H9 (cell line): ENCODE measurements at regions not wholly inside any gene's neighbourhood (a gene's known extent, or its start where the extent isn't known, plus 50 kb on each side); places are given as distances from the start of the nearest gene placed in this dataset.

ENCODE experiments used
- DNase-seq: peaks from one replicate; pipeline ENCODE4 v3.0.0-alpha.2; 2017
- H2AFZ ChIP-seq: one replicate; pipeline ENCODE4 v1.6.1; 2013; ENCODE audit warnings: mild to moderate bottlenecking, low read length, control low read depth, moderate library complexity
- H2AK5ac ChIP-seq: 2 replicates; pipeline ENCODE4 v1.6.1; 2013; ENCODE audit warnings: low read length, control low read depth, mixed read lengths; ENCODE audit not compliant: insufficient read length
- H2BK120ac ChIP-seq: one replicate; pipeline ENCODE4 v1.6.1; 2013; ENCODE audit warnings: low read depth, mild to moderate bottlenecking, low read length, control low read depth, inconsistent platforms; ENCODE audit not compliant: poor library complexity, severe bottlenecking
- H2BK12ac ChIP-seq: 2 replicates; pipeline ENCODE4 v1.6.1; 2013; ENCODE audit warnings: low read length, control low read depth, mixed read lengths, low read depth; ENCODE audit not compliant: insufficient read length
- H2BK15ac ChIP-seq: 2 replicates; pipeline ENCODE4 v1.6.1; 2013; ENCODE audit warnings: low read depth, low read length, control low read depth
- H2BK20ac ChIP-seq: one replicate; pipeline ENCODE4 v1.6.1; 2013; ENCODE audit warnings: low read depth, mild to moderate bottlenecking, low read length, control low read depth, inconsistent platforms; ENCODE audit not compliant: poor library complexity, severe bottlenecking
- H2BK5ac ChIP-seq: 2 replicates; pipeline ENCODE4 v1.6.1; 2013; ENCODE audit warnings: low read length, control low read depth, mixed read lengths; ENCODE audit not compliant: insufficient read length
- H3K14ac ChIP-seq: 2 replicates; pipeline ENCODE4 v1.6.1; 2013; ENCODE audit warnings: low read length, control low read depth; ENCODE audit not compliant: insufficient read depth
- H3K18ac ChIP-seq: 2 replicates; pipeline ENCODE4 v1.6.1; 2013; ENCODE audit warnings: low read depth, mild to moderate bottlenecking, mixed read lengths, low read length, control low read depth; ENCODE audit not compliant: insufficient read length
- H3K23ac ChIP-seq: 2 replicates; pipeline ENCODE4 v1.6.1; 2013; ENCODE audit warnings: low read length, control low read depth, mixed read lengths, low read depth; ENCODE audit not compliant: insufficient read length
- H3K23me2 ChIP-seq: 2 replicates; pipeline ENCODE4 v1.6.1; 2013; ENCODE audit warnings: low read depth, mild to moderate bottlenecking, mixed read lengths, low read length, control low read depth; ENCODE audit not compliant: insufficient read length, poor library complexity, severe bottlenecking
- H3K27ac ChIP-seq: 2 replicates; pipeline ENCODE4 v1.5.1; 2013; ENCODE audit warnings: low read length, control low read depth, mixed read lengths, low read depth; ENCODE audit not compliant: insufficient read length
- H3K27me3 ChIP-seq: 2 replicates; pipeline ENCODE4 v1.6.1; 2013; ENCODE audit warnings: low read length, control low read depth, inconsistent platforms; ENCODE audit not compliant: insufficient read depth
- H3K4ac ChIP-seq: 2 replicates; pipeline ENCODE4 v1.6.1; 2013; ENCODE audit warnings: low read depth, mild to moderate bottlenecking, control low read depth, inconsistent platforms, low read length, moderate library complexity
- H3K4me1 ChIP-seq: 2 replicates; pipeline ENCODE4 v1.6.1; 2013; ENCODE audit warnings: low read length, control low read depth, inconsistent platforms; ENCODE audit not compliant: insufficient read depth
- H3K4me2 ChIP-seq: 2 replicates; pipeline ENCODE4 v1.6.1; 2013; ENCODE audit warnings: low read length, control low read depth, mixed read lengths; ENCODE audit not compliant: insufficient read length, insufficient read depth
- H3K56ac ChIP-seq: 2 replicates; pipeline ENCODE4 v1.6.1; 2013; ENCODE audit warnings: low read depth, mild to moderate bottlenecking, mixed read lengths, low read length, control low read depth; ENCODE audit not compliant: insufficient read length
- H3K79me1 ChIP-seq: 2 replicates; pipeline ENCODE4 v1.6.1; 2013; ENCODE audit warnings: low read depth, mild to moderate bottlenecking, moderate library complexity, low read length, control low read depth, inconsistent platforms; ENCODE audit not compliant: insufficient read depth, poor library complexity, severe bottlenecking
- H3K79me2 ChIP-seq: 2 replicates; pipeline ENCODE4 v1.6.1; 2013; ENCODE audit warnings: low read length, control low read depth, inconsistent platforms; ENCODE audit not compliant: insufficient read depth
- H3K9ac ChIP-seq: 2 replicates; pipeline ENCODE4 v1.6.1; 2013; ENCODE audit warnings: low read length, control low read depth, mixed read lengths; ENCODE audit not compliant: insufficient read length; ENCODE audit errors: extremely low read depth
- H3K9me3 ChIP-seq: one replicate; pipeline ENCODE4 v1.6.1; 2013; ENCODE audit warnings: low read depth, low read length, inconsistent platforms; ENCODE audit not compliant: control insufficient read depth
- H3T11ph ChIP-seq: one replicate; pipeline ENCODE4 v1.6.1; 2013; ENCODE audit warnings: mild to moderate bottlenecking, low read length, control low read depth, inconsistent platforms
- H4K20me1 ChIP-seq: one replicate; pipeline ENCODE4 v1.6.1; 2013; ENCODE audit not compliant: control insufficient read depth, insufficient read length, insufficient read depth
- H4K5ac ChIP-seq: 2 replicates; pipeline ENCODE4 v1.6.1; 2013; ENCODE audit warnings: low read depth, mild to moderate bottlenecking, mixed read lengths, low read length, control low read depth; ENCODE audit not compliant: insufficient read length
- H4K8ac ChIP-seq: replicated peaks from 2 replicates; pipeline ENCODE4 v1.6.1; 2013; ENCODE audit warnings: low read length, control low read depth, mixed read lengths, low read depth; ENCODE audit not compliant: insufficient read length
- H4K91ac ChIP-seq: 2 replicates; pipeline ENCODE4 v1.6.1; 2013; ENCODE audit warnings: low read depth, mild to moderate bottlenecking, moderate library complexity, mixed read lengths, low read length, control low read depth; ENCODE audit not compliant: insufficient read length
- H3K27ac Mint-ChIP-seq, 3 experiments: 2 replicates in 2 of 3; 3 replicates in 1 of 3; pipeline ENCODE4 v1.8.0; 2020 to 2021; ENCODE audit warnings: mixed read lengths in 3 of 3, mild to moderate bottlenecking in 1 of 3, moderate library complexity in 1 of 3
- H3K27me3 Mint-ChIP-seq: 2 replicates; pipeline ENCODE4 v1.8.0; 2021; ENCODE audit warnings: low read depth, mild to moderate bottlenecking, moderate library complexity, mixed read lengths
- H3K36me3 Mint-ChIP-seq, 3 experiments: 2 replicates in 2 of 3; 3 replicates in 1 of 3; pipeline ENCODE4 v1.8.0; 2020 to 2021; ENCODE audit warnings: low read depth in 3 of 3, mixed read lengths in 3 of 3; ENCODE audit not compliant: insufficient read depth in 1 of 3
- H3K4me1 Mint-ChIP-seq, 2 experiments: 2 replicates each; pipeline ENCODE4 v1.8.0; 2020; ENCODE audit warnings: mixed read lengths in 2 of 2
- H3K4me3 Mint-ChIP-seq, 2 experiments: 2 replicates in 1 of 2; 3 replicates in 1 of 2; pipeline ENCODE4 v1.8.0; 2020 to 2021; ENCODE audit warnings: mild to moderate bottlenecking in 2 of 2, mixed read lengths in 2 of 2, moderate library complexity in 1 of 2
- H3K9me3 Mint-ChIP-seq, 2 experiments: 2 replicates in 1 of 2; 3 replicates in 1 of 2; pipeline ENCODE4 v1.8.0; 2020; ENCODE audit warnings: mild to moderate bottlenecking in 2 of 2, mixed read lengths in 2 of 2, moderate library complexity in 1 of 2
- WGBS: extraction: QIAGEN DNeasy Blood & Tissue Kit; methylation state at CpG from one replicate; pipeline ENCODE4 v1.1.7; 2013; ENCODE audit warnings: missing lambda C conversion rate, low lambda C conversion rate, mixed read lengths; ENCODE audit not compliant: insufficient read length; ENCODE audit errors: extremely low coverage; 5-methylcytosine and 5-hydroxymethylcytosine counted together
- TF ChIP-seq, protein P1 (sequence below): fragments of 200-600 bp; sonication (generic); conservative IDR thresholded peaks from 3 replicates; pipeline ENCODE4 v1.8.0; 2021; ENCODE audit warnings: antibody characterized with exemption, mild to moderate bottlenecking

DNA sequence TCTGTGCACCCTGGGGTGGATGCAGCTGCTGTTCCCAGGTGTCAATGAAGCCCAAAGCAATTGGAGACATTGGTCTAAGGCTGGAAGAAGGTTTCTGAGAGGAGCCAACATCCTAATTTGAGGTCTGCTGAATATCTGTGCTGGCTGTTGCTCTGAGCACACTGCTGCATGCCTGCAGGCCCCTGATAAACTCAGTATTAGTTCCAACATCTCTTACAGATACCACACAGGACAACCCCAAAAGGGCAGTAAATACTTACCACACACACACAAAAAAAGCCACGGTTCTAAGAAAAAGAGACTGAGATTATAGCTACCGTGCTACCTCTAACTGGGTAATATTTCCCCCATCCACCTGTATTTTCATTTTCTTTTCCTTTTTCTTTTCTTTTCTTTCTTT, 164.3 kb upstream of the SOX4 start:
- H2AFZ ChIP-seq: no peak overlapping the region
- no CpG with 5 or more reads among the region's 2 CpGs for WGBS
- H3T11ph ChIP-seq: no peak overlapping the region
- H3K23ac ChIP-seq: no peak overlapping the region
- H3K4ac ChIP-seq: no peak overlapping the region
- no peak overlapping the region for H2BK20ac ChIP-seq
- H3K18ac ChIP-seq: no peak overlapping the region
- H3K23me2 ChIP-seq: no peaks in the 10 kb centered on the region
- no peak overlapping the region for H4K91ac ChIP-seq
- H2BK5ac ChIP-seq: no peak overlapping the region
- H3K27me3 ChIP-seq: no peaks in the 10 kb centered on the region
- no peaks in the 10 kb centered on the region for H3K79me2 ChIP-seq
- no peak overlapping the region for H4K5ac ChIP-seq
- Mint-ChIP-seq H3K27me3 (no peaks in the 10 kb centered on the region), H3K9me3 (peaks cover 17 to 20% of the 10 kb centered on the region in 2 experiments), H3K4me3 (no peak overlapping the region), H3K36me3 (peaks cover 0 to 22% (median 7%) of the 10 kb centered on the region in 3 experiments; a peak in 5 of 7 replicates), H3K4me1 (peaks cover 6 to 7% of the 10 kb centered on the region in 2 experiments), H3K27ac (no peak overlapping the region)
- no peak overlapping the region for H2BK12ac ChIP-seq
- H3K56ac ChIP-seq: no peak overlapping the region
- H3K79me1 ChIP-seq: no peaks in the 10 kb centered on the region
- H3K9me3 ChIP-seq: no peaks in the 10 kb centered on the region
- no peak overlapping the region for H2BK120ac ChIP-seq
- H3K4me1 ChIP-seq: no peaks in the 10 kb centered on the region
- no peak overlapping the region for H3K14ac ChIP-seq
- no peak for DNase-seq
- no peak overlapping the region for H2BK15ac ChIP-seq
- no peak overlapping the region for H3K9ac ChIP-seq
- no peak overlapping the region for H3K27ac ChIP-seq
- TF ChIP-seq, protein P1, sequence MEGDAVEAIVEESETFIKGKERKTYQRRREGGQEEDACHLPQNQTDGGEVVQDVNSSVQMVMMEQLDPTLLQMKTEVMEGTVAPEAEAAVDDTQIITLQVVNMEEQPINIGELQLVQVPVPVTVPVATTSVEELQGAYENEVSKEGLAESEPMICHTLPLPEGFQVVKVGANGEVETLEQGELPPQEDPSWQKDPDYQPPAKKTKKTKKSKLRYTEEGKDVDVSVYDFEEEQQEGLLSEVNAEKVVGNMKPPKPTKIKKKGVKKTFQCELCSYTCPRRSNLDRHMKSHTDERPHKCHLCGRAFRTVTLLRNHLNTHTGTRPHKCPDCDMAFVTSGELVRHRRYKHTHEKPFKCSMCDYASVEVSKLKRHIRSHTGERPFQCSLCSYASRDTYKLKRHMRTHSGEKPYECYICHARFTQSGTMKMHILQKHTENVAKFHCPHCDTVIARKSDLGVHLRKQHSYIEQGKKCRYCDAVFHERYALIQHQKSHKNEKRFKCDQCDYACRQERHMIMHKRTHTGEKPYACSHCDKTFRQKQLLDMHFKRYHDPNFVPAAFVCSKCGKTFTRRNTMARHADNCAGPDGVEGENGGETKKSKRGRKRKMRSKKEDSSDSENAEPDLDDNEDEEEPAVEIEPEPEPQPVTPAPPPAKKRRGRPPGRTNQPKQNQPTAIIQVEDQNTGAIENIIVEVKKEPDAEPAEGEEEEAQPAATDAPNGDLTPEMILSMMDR: no peak
- H2AK5ac ChIP-seq: no peak overlapping the region
- H4K8ac ChIP-seq: no peak overlapping the region
- H4K20me1 ChIP-seq: no peaks in the 10 kb centered on the region
- H3K4me2 ChIP-seq: no peak overlapping the region
